H1 (cell line): ENCODE measurements at regions not wholly inside any gene's neighbourhood (a gene's known extent, or its start where the extent isn't known, plus 50 kb on each side); places are given as distances from the start of the nearest gene placed in this dataset.

ENCODE experiments used
- CTCF ChIA-PET: fragments of 300-600 bp; sonication (Branson Sonifier 250); formaldehyde crosslinking; loops from one replicate; lab custom pipeline; 2021; ENCODE audit not compliant: partially characterized antibody; lab: Charles Lee
- POLR2A ChIA-PET: fragments of 300-600 bp; sonication (Branson Sonifier 250); formaldehyde crosslinking; loops from one replicate; lab custom pipeline; 2021; ENCODE audit warnings: inconsistent platforms; ENCODE audit not compliant: partially characterized antibody; lab: Charles Lee
- DNase-seq, 2 experiments: peaks; one replicate each; pipeline versions ENCODE4 v3.0.0 to v3.0.0-alpha.2; 2010 to 2022; ENCODE audit warnings: low spot score in 2 of 2, low read depth in 1 of 2, mixed read lengths in 1 of 2
- FAIRE-seq: peaks from 2 replicates; lab custom pipeline; 2011; peaks lifted over from hg19 to GRCh38; lab: Jason Lieb, UNC
- H2AFZ ChIP-seq: 2 replicates; pipeline ENCODE4 v1.8.1; 2012; ENCODE audit warnings: low read length, inconsistent platforms
- H2AK5ac ChIP-seq: 2 replicates; pipeline ENCODE4 v1.6.1; 2013; ENCODE audit warnings: low read depth, low read length
- H2BK120ac ChIP-seq: replicated peaks from 2 replicates; pipeline ENCODE3; 2013; ENCODE audit warnings: low read depth, low read length, inconsistent platforms
- H2BK12ac ChIP-seq: 2 replicates; pipeline ENCODE4 v1.6.1; 2013; ENCODE audit warnings: low read depth, low read length
- H2BK15ac ChIP-seq: 2 replicates; pipeline ENCODE4 v1.6.1; 2013; ENCODE audit warnings: low read length
- H2BK20ac ChIP-seq: 2 replicates; pipeline ENCODE4 v1.6.1; 2013; ENCODE audit warnings: low read length
- H2BK5ac ChIP-seq: 2 replicates; pipeline ENCODE4 v1.6.1; 2013; ENCODE audit warnings: low read depth, low read length
- H3K14ac ChIP-seq: 2 replicates; pipeline ENCODE4 v1.6.1; 2013; ENCODE audit warnings: inconsistent platforms; ENCODE audit not compliant: insufficient read length
- H3K18ac ChIP-seq: 2 replicates; pipeline ENCODE4 v1.6.1; 2013; ENCODE audit warnings: low read length; ENCODE audit errors: extremely low read depth
- H3K23ac ChIP-seq: 2 replicates; pipeline ENCODE4 v1.6.1; 2013; ENCODE audit warnings: inconsistent platforms; ENCODE audit not compliant: insufficient read length
- H3K23me2 ChIP-seq: 2 replicates; pipeline ENCODE4 v1.6.1; 2013; ENCODE audit warnings: low read depth, low read length
- H3K27ac ChIP-seq: 2 replicates; pipeline ENCODE4 v1.6.1; 2011; ENCODE audit warnings: low read depth, low read length, inconsistent platforms
- H3K27me3 ChIP-seq, 4 experiments: replicated peaks in 1 of 4; 1 replicate in 1 of 4; 2 replicates in 3 of 4; pipeline versions ENCODE4 v1.6.1 to v1.8.1; 2011 to 2013; ENCODE audit warnings: low read length in 3 of 4, mild to moderate bottlenecking in 3 of 4, inconsistent platforms in 2 of 4, mixed read lengths in 2 of 4, moderate library complexity in 1 of 4; ENCODE audit not compliant: control insufficient read depth in 3 of 4, insufficient read depth in 3 of 4; ENCODE audit errors: extremely low read depth in 1 of 4
- H3K36me3 ChIP-seq, 4 experiments: 2 replicates each; pipeline versions ENCODE4 v1.6.1 to v1.8.1; 2011 to 2013; ENCODE audit warnings: mild to moderate bottlenecking in 4 of 4, low read length in 3 of 4, moderate library complexity in 2 of 4, control low read depth in 1 of 4, inconsistent platforms in 1 of 4; ENCODE audit not compliant: insufficient read depth in 4 of 4, control insufficient read depth in 2 of 4
- H3K4ac ChIP-seq: replicated peaks from 2 replicates; pipeline ENCODE3; 2013; ENCODE audit warnings: low read length, low read depth, mixed read lengths, inconsistent platforms; ENCODE audit not compliant: insufficient read length
- H3K4me1 ChIP-seq, 4 experiments: replicated peaks in 1 of 4; 1 replicate in 1 of 4; 2 replicates in 3 of 4; pipeline versions ENCODE4 v1.6.1 to v1.8.1; 2011 to 2013; ENCODE audit warnings: low read length in 3 of 4, inconsistent platforms in 2 of 4, mixed read lengths in 1 of 4; ENCODE audit not compliant: insufficient read depth in 4 of 4, control insufficient read depth in 3 of 4
- H3K4me2 ChIP-seq, 2 experiments: 2 replicates each; pipeline versions ENCODE4 v1.6.1 to v1.8.1; 2011 to 2013; ENCODE audit warnings: low read depth in 2 of 2, low read length in 2 of 2, control low read depth in 1 of 2, inconsistent platforms in 1 of 2, mild to moderate bottlenecking in 1 of 2; ENCODE audit not compliant: insufficient read depth in 1 of 2
- H3K4me3 ChIP-seq, 4 experiments: fragments of 200-600, 300-600 bp in 1 of 4; sonication (generic), shearing (Covaris generic), sonication (Bioruptor Twin) in 1 of 4; 2 replicates each; pipeline versions ENCODE4 v1.5.1 to v1.8.1; 2011 to 2016; ENCODE audit warnings: low read length in 4 of 4, low read depth in 3 of 4, control low read depth in 2 of 4, inconsistent platforms in 2 of 4, mild to moderate bottlenecking in 2 of 4, mixed read lengths in 1 of 4, moderate library complexity in 1 of 4; ENCODE audit not compliant: insufficient read depth in 2 of 4; ENCODE audit errors: extremely low read depth in 1 of 4
- H3K56ac ChIP-seq: replicated peaks from 2 replicates; pipeline ENCODE3; 2013; ENCODE audit warnings: low read depth, mild to moderate bottlenecking, mixed read lengths, low read length, inconsistent platforms; ENCODE audit not compliant: insufficient read length
- H3K79me1 ChIP-seq: 2 replicates; pipeline ENCODE4 v1.6.1; 2013; ENCODE audit warnings: low read depth, low read length, control low read depth
- H3K79me2 ChIP-seq, 2 experiments: 2 replicates each; pipeline versions ENCODE4 v1.6.1 to v1.8.1; 2012 to 2013; ENCODE audit warnings: low read length in 2 of 2, mild to moderate bottlenecking in 2 of 2, inconsistent platforms in 1 of 2; ENCODE audit not compliant: insufficient read depth in 2 of 2, control insufficient read depth in 1 of 2
- H3K9ac ChIP-seq, 4 experiments: replicated peaks in 1 of 4; 1 replicate in 1 of 4; 2 replicates in 3 of 4; pipeline versions ENCODE4 v1.6.1 to v1.8.1; 2011 to 2013; ENCODE audit warnings: low read depth in 3 of 4, low read length in 3 of 4, control low read depth in 2 of 4, mild to moderate bottlenecking in 2 of 4, moderate library complexity in 2 of 4, inconsistent platforms in 1 of 4; ENCODE audit errors: extremely low read depth in 1 of 4
- H3K9me3 ChIP-seq, 2 experiments: 2 replicates each; pipeline versions ENCODE4 v1.6.1 to v1.8.1; 2012 to 2013; ENCODE audit warnings: mild to moderate bottlenecking in 2 of 2, moderate library complexity in 2 of 2, control low read depth in 1 of 2, inconsistent platforms in 1 of 2, low read depth in 1 of 2, low read length in 1 of 2, mixed read lengths in 1 of 2; ENCODE audit not compliant: insufficient read depth in 2 of 2
- H4K20me1 ChIP-seq, 2 experiments: replicated peaks in 1 of 2; 2 replicates each; pipeline versions ENCODE3 to v1.8.1; 2011 to 2013; ENCODE audit warnings: inconsistent platforms in 2 of 2, low read length in 2 of 2, mild to moderate bottlenecking in 1 of 2; ENCODE audit not compliant: insufficient read depth in 2 of 2, control insufficient read depth in 1 of 2
- H4K5ac ChIP-seq: 2 replicates; pipeline ENCODE4 v1.6.1; 2013; ENCODE audit warnings: low read length, low read depth, mixed read lengths, inconsistent platforms; ENCODE audit not compliant: insufficient read length
- H4K8ac ChIP-seq: 2 replicates; pipeline ENCODE4 v1.8.0; 2013; ENCODE audit warnings: mild to moderate bottlenecking, moderate library complexity, low read length, inconsistent platforms; ENCODE audit not compliant: insufficient read depth; ENCODE audit errors: extremely low read depth
- H4K91ac ChIP-seq: replicated peaks from 2 replicates; pipeline ENCODE3; 2013; ENCODE audit warnings: low read length, mixed read lengths, inconsistent platforms; ENCODE audit not compliant: insufficient read length
- BACH1 ChIP-seq: IDR thresholded peaks from 2 replicates; pipeline ENCODE4 v1.6.1; 2012; ENCODE audit warnings: low read length, improper control_type of control experiment
- BCL11A ChIP-seq, 2 experiments: IDR thresholded peaks; one replicate each; pipeline ENCODE4 v1.6.1; 2011; ENCODE audit warnings: low read depth in 2 of 2, low read length in 2 of 2, mild to moderate bottlenecking in 2 of 2
- CBX5 ChIP-seq: fragments of 300-800, 300-1000 bp; sonication (generic); IDR thresholded peaks from 2 replicates; pipeline ENCODE4 v1.7.1; 2016; ENCODE audit warnings: antibody characterized with exemption, low read length, low read depth
- FOSL1 ChIP-seq: IDR thresholded peaks from 2 replicates; pipeline ENCODE4 v1.6.1; 2011; ENCODE audit warnings: mild to moderate bottlenecking, low read depth, low read length, moderate library complexity; ENCODE audit not compliant: insufficient read depth
- KDM5A ChIP-seq: fragments of 200-600 bp; IDR thresholded peaks from 2 replicates; pipeline ENCODE4 v1.7.1; 2012; ENCODE audit warnings: mild to moderate bottlenecking, low read length, inconsistent platforms, mixed read lengths
- RXRA ChIP-seq: IDR thresholded peaks from 2 replicates; pipeline ENCODE4 v1.6.1; 2011; ENCODE audit warnings: low read depth, mild to moderate bottlenecking, low read length, moderate library complexity; ENCODE audit not compliant: insufficient read depth
- SP4 ChIP-seq: IDR thresholded peaks from 2 replicates; pipeline ENCODE4 v1.6.1; 2012; ENCODE audit warnings: low read length, inconsistent platforms
- TAF7 ChIP-seq: optimal IDR thresholded peaks from 2 replicates; pipeline ENCODE3; 2011; ENCODE audit warnings: low read depth, mild to moderate bottlenecking, inconsistent platforms, low read length, moderate library complexity, borderline replicate concordance
- TCF12 ChIP-seq: IDR thresholded peaks from 2 replicates; pipeline ENCODE4 v1.6.1; 2011; ENCODE audit warnings: low read depth, mild to moderate bottlenecking, low read length
- WGBS, 2 experiments: shearing (Covaris generic) in 1 of 2; methylation state at CpG; one replicate each; pipeline versions ENCODE4 v1.1.6 to v1.1.7; 2013 to 2015; ENCODE audit warnings: low lambda C conversion rate in 2 of 2, mixed read lengths in 2 of 2, inconsistent platforms in 1 of 2, low coverage in 1 of 2, missing lambda C conversion rate in 1 of 2; ENCODE audit not compliant: insufficient replicate concordance in 2 of 2, insufficient coverage in 1 of 2, insufficient read length in 1 of 2; ENCODE audit errors: extremely low coverage in 1 of 2, missing lambda C conversion rate in 1 of 2; 5-methylcytosine and 5-hydroxymethylcytosine counted together

DNA sequence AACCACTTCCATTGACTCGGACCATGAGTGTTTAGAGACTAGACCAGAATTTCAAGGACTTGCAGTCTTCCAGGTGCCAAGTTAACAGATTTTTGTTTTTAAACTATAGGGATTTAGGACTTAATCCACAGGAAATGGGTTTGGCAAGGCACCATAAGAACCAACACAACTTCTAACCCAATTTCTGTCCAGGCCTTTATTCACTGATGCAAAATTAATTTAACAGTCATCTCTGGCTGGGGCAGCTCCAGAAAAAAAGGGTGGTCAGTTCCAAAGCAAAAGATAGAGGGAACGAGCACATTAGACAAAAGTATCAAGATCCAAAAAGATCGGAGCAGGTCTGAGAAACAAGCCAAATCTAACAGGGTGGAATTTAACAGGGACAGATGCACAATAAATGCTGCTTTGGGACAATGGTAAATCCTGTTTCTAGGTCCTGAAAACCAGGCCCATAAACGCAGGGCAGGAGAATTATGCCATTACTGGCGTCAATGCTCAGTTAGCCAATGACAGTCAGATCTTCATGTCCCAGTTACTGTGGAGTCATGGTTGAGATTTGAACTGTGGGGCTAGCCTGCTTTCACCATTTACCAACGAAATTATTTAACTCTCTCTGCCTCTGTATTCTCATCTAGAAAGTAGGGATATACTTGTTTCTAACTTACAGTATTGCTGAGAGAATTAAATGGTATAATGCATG, 590.8 kb upstream of the BRINP1 start:
- 91% methylated on average over 6 of the region's 6 CpGs; no CpG with 5 or more reads in 1 of the 2 experiments for WGBS, 2 experiments
- no peak for TF ChIP-seq TCF12
- TF ChIP-seq CBX5 = no peak
- TF ChIP-seq TAF7 = no peak
- TF ChIP-seq SP4 = no peak
- no peak for TF ChIP-seq KDM5A
- no peak for TF ChIP-seq BACH1
- no peak for TF ChIP-seq BCL11A (IDR thresholded peaks at IDR 0.05; ENCODE audit: low read depth in 2 of 2, low read length in 2 of 2)
- no peak for TF ChIP-seq RXRA
- TF ChIP-seq FOSL1 = no peak
- TF ChIP-seq, all 59 proteins: peak for 0
- Histone ChIP-seq H3K4me1 (peaks cover 1 to 12% (median 10%) of the 10 kb centered on the region in 4 experiments; a peak in 4 of 7 replicates), H2BK120ac (no peak overlapping the region), H3K4me2 (no peak overlapping the region), H3K27ac (no peak overlapping the region), H4K20me1 (no peaks in the 10 kb centered on the region), H3K4ac (no peak overlapping the region), H3K27me3 (no peaks in the 10 kb centered on the region), H4K91ac (no peak overlapping the region), H2BK12ac (no peak overlapping the region), H2BK5ac (no peak overlapping the region), H4K8ac (no peak overlapping the region), H3K56ac (no peak overlapping the region), H3K14ac (no peak overlapping the region), H3K79me1 (no peaks in the 10 kb centered on the region), H2BK15ac (peak overlapping the region; percentile 40; the same call in 1 of the 2 replicates), H2AFZ (no peak overlapping the region), H3K9ac (no peak overlapping the region), H3K23ac (no peak overlapping the region), H3K4me3 (no peak overlapping the region), H3K23me2 (no peaks in the 10 kb centered on the region), H2AK5ac (no peak overlapping the region), H3K36me3 (no peaks in the 10 kb centered on the region), H4K5ac (no peak overlapping the region), H3K9me3 (no peaks in the 10 kb centered on the region; a peak in 1 of 4 replicates), H2BK20ac (no peak overlapping the region), H3K79me2 (no peaks in the 10 kb centered on the region), H3K18ac (no peak overlapping the region)
- DNase-seq (no peak), FAIRE-seq (no peak)
- ChIA-PET POLR2A (interaction anchor here (0.9 kb wide), 1 partner anchor 424 kb away, joined by 3 read pairs; no protein-coding TSS in a partner anchor), CTCF (interaction anchor here (0.6 to 4.3 kb wide), 6 partner anchors 7 to 288 kb away, joined by 3 to 20 read pairs (median 4); no protein-coding TSS in a partner anchor)
